DOHH2 (cell line): ENCODE measurements at regions not wholly inside any gene's neighbourhood (a gene's known extent, or its start where the extent isn't known, plus 50 kb on each side); places are given as distances from the start of the nearest gene placed in this dataset.

ENCODE experiments used
- CTCF ChIP-seq: fragments of 200-600 bp; sonication (generic); IDR thresholded peaks from one replicate; pipeline ENCODE4 v1.5.1; 2014; ENCODE audit warnings: antibody characterized with exemption, mild to moderate bottlenecking, low read depth, low read length; ENCODE audit not compliant: poor library complexity, severe bottlenecking
- EZH2phosphoT487 ChIP-seq: fragments of 200-600 bp; sonication (generic); IDR thresholded peaks from 2 replicates; pipeline ENCODE4 v1.6.1; 2017; ENCODE audit warnings: borderline replicate concordance, mild to moderate bottlenecking, antibody characterized with exemption, low read length, moderate library complexity, mixed read lengths

GRCh38 chr12:92038476-92038875 lies 107.2 kb downstream of the BTG1 start:
- TF ChIP-seq CTCF (no peak), EZH2phosphoT487 (no peak)
